ENCODE measurements at regions not wholly inside any gene's neighbourhood (a gene's known extent, or its start where the extent isn't known, plus 50 kb on each side); places are given as distances from the start of the nearest gene placed in this dataset.

DNA sequence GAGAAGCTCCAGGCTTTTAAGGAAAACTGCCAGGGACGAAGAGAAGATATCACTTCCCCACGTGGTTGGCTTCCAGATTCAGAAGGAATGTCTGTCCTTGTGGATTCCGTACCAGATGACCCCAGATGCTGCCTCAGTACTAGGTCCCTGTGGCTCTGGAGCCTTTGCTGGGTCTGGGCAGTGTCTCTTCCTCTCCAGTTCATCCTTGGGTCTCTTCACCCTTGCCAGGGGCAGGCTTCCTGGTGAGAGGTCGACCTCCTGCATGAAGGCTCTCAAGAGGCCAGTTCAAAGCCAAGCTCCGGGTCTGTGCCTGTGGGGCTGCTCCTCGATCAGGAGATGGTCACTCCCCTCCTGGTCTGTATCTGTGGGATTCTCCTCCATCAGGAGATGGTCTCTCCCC lies 74.7 kb upstream of the B3GAT1 start:
- H2BK12ac ChIP-seq (ENCODE audit: low read depth, low read length): no peak overlapping the region
- H3K9ac ChIP-seq (replicated peaks in 1 of 4; ENCODE audit: extremely low read depth in 1 of 4, low read depth in 3 of 4, low read length in 3 of 4): no peak overlapping the region
- no peak for FAIRE-seq
- no peaks in the 10 kb centered on the region for H3K23me2 ChIP-seq (ENCODE audit: low read depth, low read length)
- no peaks in the 10 kb centered on the region for H4K20me1 ChIP-seq (replicated peaks in 1 of 2; ENCODE audit: control insufficient read depth in 1 of 2, insufficient read depth in 2 of 2, low read length in 2 of 2)
- no peak overlapping the region for H2AFZ ChIP-seq (ENCODE audit: low read length)
- H3K14ac ChIP-seq (ENCODE audit: insufficient read length): no peak overlapping the region
- H3K56ac ChIP-seq (replicated peaks; ENCODE audit: insufficient read length, low read depth, low read length): no peak overlapping the region
- H3K18ac ChIP-seq (ENCODE audit: extremely low read depth, low read length): no peak overlapping the region
- no peaks in the 10 kb centered on the region for H3K79me1 ChIP-seq (ENCODE audit: low read depth, low read length)
- no peak overlapping the region for H3K27ac ChIP-seq (ENCODE audit: low read depth, low read length)
- no peaks in the 10 kb centered on the region for H3K79me2 ChIP-seq (ENCODE audit: control insufficient read depth in 1 of 2, insufficient read depth in 2 of 2, low read length in 2 of 2)
- H2BK5ac ChIP-seq (ENCODE audit: low read depth, low read length): no peak overlapping the region
- CTCF ChIA-PET (ENCODE audit: partially characterized antibody): no interaction called here
- H3K27me3 ChIP-seq (replicated peaks in 1 of 4; ENCODE audit: control insufficient read depth in 3 of 4, extremely low read depth in 1 of 4, insufficient read depth in 3 of 4, low read length in 3 of 4): no peaks in the 10 kb centered on the region
- TF ChIP-seq KDM5A (IDR thresholded peaks at IDR 0.05; ENCODE audit: low read length): no peak
- TF ChIP-seq TEAD4 (IDR thresholded peaks at IDR 0.05; ENCODE audit: low read depth, low read length): no peak
- TF ChIP-seq SIRT6 (IDR thresholded peaks at IDR 0.05; ENCODE audit: low read length): no peak
- no peak for TF ChIP-seq CBX5 (IDR thresholded peaks at IDR 0.05; ENCODE audit: low read depth, low read length)
- TF ChIP-seq TCF12 (IDR thresholded peaks at IDR 0.05; ENCODE audit: low read depth, low read length): no peak
- no peak for TF ChIP-seq BRCA1 (IDR thresholded peaks at IDR 0.05; ENCODE audit: low read depth, low read length)
- no peak for TF ChIP-seq FOSL1 (IDR thresholded peaks at IDR 0.05; ENCODE audit: insufficient read depth, low read depth, low read length)
- TF ChIP-seq SIN3A (conservative IDR thresholded peaks at IDR 0.05 in 1 of 2, IDR thresholded peaks at IDR 0.05 in 1 of 2; ENCODE audit: low read depth in 1 of 2, low read length in 2 of 2): no peak
- no peak for TF ChIP-seq GABPA (IDR thresholded peaks at IDR 0.05; ENCODE audit: borderline replicate concordance, insufficient read depth, low read length)
- no peak overlapping the region for H3K4ac ChIP-seq (replicated peaks; ENCODE audit: insufficient read length, low read depth, low read length)
- H4K5ac ChIP-seq (ENCODE audit: insufficient read length, low read depth, low read length): no peak overlapping the region
- no peak overlapping the region for H2BK120ac ChIP-seq (replicated peaks; ENCODE audit: low read depth, low read length)
- no peak overlapping the region for H4K8ac ChIP-seq (ENCODE audit: extremely low read depth, insufficient read depth, low read length)
- 84% methylated on average over 6 of the region's 6 CpGs; no CpG with 5 or more reads in 1 of the 2 experiments for WGBS, 2 experiments (ENCODE audit: extremely low coverage in 1 of 2, insufficient coverage in 1 of 2, insufficient read length in 1 of 2, insufficient replicate concordance in 2 of 2, low coverage in 1 of 2, low lambda C conversion rate in 2 of 2, missing lambda C conversion rate in 1 of 2)
- no peaks in the 10 kb centered on the region for H3K9me3 ChIP-seq (ENCODE audit: insufficient read depth in 2 of 2, low read depth in 1 of 2, low read length in 1 of 2)
- H3K23ac ChIP-seq (ENCODE audit: insufficient read length): no peak overlapping the region
- no peak overlapping the region for H3K4me2 ChIP-seq (ENCODE audit: insufficient read depth in 1 of 2, low read depth in 2 of 2, low read length in 2 of 2)
- H3K4me1 ChIP-seq (replicated peaks in 1 of 4; ENCODE audit: control insufficient read depth in 3 of 4, insufficient read depth in 4 of 4, low read length in 3 of 4): no peaks in the 10 kb centered on the region
- H3K4me3 ChIP-seq (ENCODE audit: extremely low read depth in 1 of 4, insufficient read depth in 2 of 4, low read depth in 3 of 4, low read length in 4 of 4): no peak overlapping the region
- no peak overlapping the region for H2AK5ac ChIP-seq (ENCODE audit: low read depth, low read length)
- POLR2A ChIA-PET (ENCODE audit: partially characterized antibody): no interaction called here
- no peak overlapping the region for H4K91ac ChIP-seq (replicated peaks; ENCODE audit: insufficient read length, low read length)
- no peaks in the 10 kb centered on the region for H3K36me3 ChIP-seq (ENCODE audit: control insufficient read depth in 2 of 4, insufficient read depth in 4 of 4, low read length in 3 of 4)
- H2BK15ac ChIP-seq (ENCODE audit: low read length): no peak overlapping the region
- no peak overlapping the region for H2BK20ac ChIP-seq (ENCODE audit: low read length)
- no peak for DNase-seq (ENCODE audit: low read depth in 1 of 2, low spot score in 2 of 2)
